ENCODE measurements at regions not wholly inside any gene's neighbourhood (a gene's known extent, or its start where the extent isn't known, plus 50 kb on each side); places are given as distances from the start of the nearest gene placed in this dataset.

GRCh38 chr15:47932951-47933641 lies 187.7 kb upstream of the SLC24A5 start:
- H3K4me1 ChIP-seq (ENCODE audit: control insufficient read depth in 1 of 2, low read depth in 2 of 2) = no peaks in the 10 kb centered on the region
- ATAC-seq (ENCODE audit: insufficient number of reproducible peaks, low FRiP score, low read depth) (no peak), DNase-seq (ENCODE audit: low spot score) (no peak)
- no peak overlapping the region for H3K4me3 ChIP-seq
- TF ChIP-seq, protein P1, sequence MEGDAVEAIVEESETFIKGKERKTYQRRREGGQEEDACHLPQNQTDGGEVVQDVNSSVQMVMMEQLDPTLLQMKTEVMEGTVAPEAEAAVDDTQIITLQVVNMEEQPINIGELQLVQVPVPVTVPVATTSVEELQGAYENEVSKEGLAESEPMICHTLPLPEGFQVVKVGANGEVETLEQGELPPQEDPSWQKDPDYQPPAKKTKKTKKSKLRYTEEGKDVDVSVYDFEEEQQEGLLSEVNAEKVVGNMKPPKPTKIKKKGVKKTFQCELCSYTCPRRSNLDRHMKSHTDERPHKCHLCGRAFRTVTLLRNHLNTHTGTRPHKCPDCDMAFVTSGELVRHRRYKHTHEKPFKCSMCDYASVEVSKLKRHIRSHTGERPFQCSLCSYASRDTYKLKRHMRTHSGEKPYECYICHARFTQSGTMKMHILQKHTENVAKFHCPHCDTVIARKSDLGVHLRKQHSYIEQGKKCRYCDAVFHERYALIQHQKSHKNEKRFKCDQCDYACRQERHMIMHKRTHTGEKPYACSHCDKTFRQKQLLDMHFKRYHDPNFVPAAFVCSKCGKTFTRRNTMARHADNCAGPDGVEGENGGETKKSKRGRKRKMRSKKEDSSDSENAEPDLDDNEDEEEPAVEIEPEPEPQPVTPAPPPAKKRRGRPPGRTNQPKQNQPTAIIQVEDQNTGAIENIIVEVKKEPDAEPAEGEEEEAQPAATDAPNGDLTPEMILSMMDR (IDR thresholded peaks at IDR 0.05) = no peak
- no peaks in the 10 kb centered on the region for H3K27me3 ChIP-seq (replicated peaks; ENCODE audit: insufficient read depth)
- no peak overlapping the region for H3K27ac ChIP-seq
- H3K36me3 ChIP-seq = no peaks in the 10 kb centered on the region
- no peaks in the 10 kb centered on the region for H3K9me3 ChIP-seq

- Histone ChIP-seq H3K4me1 (ENCODE audit: control insufficient read depth in 1 of 2, low read depth in 2 of 2) (no peaks in the 10 kb centered on the region), H3K27ac (no peak overlapping the region), H3K36me3 (no peaks in the 10 kb centered on the region), H3K27me3 (replicated peaks; ENCODE audit: insufficient read depth) (no peaks in the 10 kb centered on the region), H3K9me3 (no peaks in the 10 kb centered on the region), H3K4me3 (no peak overlapping the region)
- TF ChIP-seq, protein P1 (IDR thresholded peaks at IDR 0.05) = no peak
- no peak for DNase-seq (ENCODE audit: low spot score)
- ATAC-seq (ENCODE audit: insufficient number of reproducible peaks, low FRiP score, low read depth) = no peak
These were observed 186.9 kb upstream of the SLC24A5 start for GRCh38 chr15:47933865-47934264.

GRCh38 chr15:47934342-47934741 lies 186.4 kb upstream of the SLC24A5 start:
- TF ChIP-seq, protein P1 (IDR thresholded peaks at IDR 0.05) = no peak
- no peak for DNase-seq (ENCODE audit: low spot score)
- Histone ChIP-seq H3K36me3 (no peaks in the 10 kb centered on the region), H3K9me3 (no peaks in the 10 kb centered on the region), H3K4me3 (no peak overlapping the region), H3K27ac (no peak overlapping the region), H3K4me1 (ENCODE audit: control insufficient read depth in 1 of 2, low read depth in 2 of 2) (no peaks in the 10 kb centered on the region), H3K27me3 (replicated peaks; ENCODE audit: insufficient read depth) (no peaks in the 10 kb centered on the region)
- no peak for ATAC-seq (ENCODE audit: insufficient number of reproducible peaks, low FRiP score, low read depth)

DNA sequence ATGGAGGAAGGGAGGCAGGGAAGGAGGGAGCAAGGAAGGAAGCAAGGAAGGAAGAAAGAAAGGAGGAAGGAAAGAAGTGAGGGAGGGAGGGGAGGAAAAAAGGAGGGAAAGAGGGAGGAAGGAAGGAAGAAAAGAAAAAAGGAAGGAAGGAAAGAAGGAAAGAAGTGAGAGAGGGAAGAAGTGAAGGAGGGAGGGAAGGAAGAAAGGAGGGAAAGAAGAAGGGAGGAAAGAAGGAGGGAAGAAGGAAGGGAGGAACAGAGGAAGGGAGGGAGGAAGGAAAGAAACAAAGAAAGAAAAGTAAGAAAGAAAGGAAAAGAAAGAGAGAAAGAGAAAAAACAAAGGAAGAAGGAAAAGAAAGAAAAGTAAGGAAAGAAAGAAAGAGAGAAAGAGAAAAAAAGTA lies 183.0 kb upstream of the SLC24A5 start:
- ATAC-seq (ENCODE audit: insufficient number of reproducible peaks, low FRiP score, low read depth) (no peak), DNase-seq (ENCODE audit: low spot score) (no peak)
- Histone ChIP-seq H3K9me3 (no peaks in the 10 kb centered on the region), H3K27me3 (replicated peaks; ENCODE audit: insufficient read depth) (no peaks in the 10 kb centered on the region), H3K4me3 (no peak overlapping the region), H3K4me1 (ENCODE audit: control insufficient read depth in 1 of 2, low read depth in 2 of 2) (no peaks in the 10 kb centered on the region), H3K27ac (no peak overlapping the region), H3K36me3 (no peaks in the 10 kb centered on the region)
- TF ChIP-seq, protein P1 (IDR thresholded peaks at IDR 0.05) = no peak

- H3K4me3 ChIP-seq = no peak overlapping the region
- H3K27ac ChIP-seq = no peak overlapping the region
- no peaks in the 10 kb centered on the region for H3K36me3 ChIP-seq
- H3K27me3 ChIP-seq (replicated peaks; ENCODE audit: insufficient read depth) = no peaks in the 10 kb centered on the region
- ATAC-seq (ENCODE audit: insufficient number of reproducible peaks, low FRiP score, low read depth) (no peak), DNase-seq (ENCODE audit: low spot score) (no peak)
- no peaks in the 10 kb centered on the region for H3K9me3 ChIP-seq
- TF ChIP-seq, protein P1 (IDR thresholded peaks at IDR 0.05) = peak; percentile 8
- no peaks in the 10 kb centered on the region for H3K4me1 ChIP-seq (ENCODE audit: control insufficient read depth in 1 of 2, low read depth in 2 of 2)
These were observed 176.0 kb upstream of the SLC24A5 start for GRCh38 chr15:47944637-47945288.

Data from thoracic aorta (tissue), 2 donors.